ENCODE measurements at regions not wholly inside any gene's neighbourhood (a gene's known extent, or its start where the extent isn't known, plus 50 kb on each side); places are given as distances from the start of the nearest gene placed in this dataset.
"Not testable (repeated sequence)": the region's sequence is repeated elsewhere in the genome, so short reads cannot be mapped to it uniquely, and the experiment has no call there.

- CTCF ChIA-PET, result not testable (repeated sequence)
These were observed 1203.5 kb downstream of the RPIA start for GRCh38 chr2:89894988-89895387.

DNA sequence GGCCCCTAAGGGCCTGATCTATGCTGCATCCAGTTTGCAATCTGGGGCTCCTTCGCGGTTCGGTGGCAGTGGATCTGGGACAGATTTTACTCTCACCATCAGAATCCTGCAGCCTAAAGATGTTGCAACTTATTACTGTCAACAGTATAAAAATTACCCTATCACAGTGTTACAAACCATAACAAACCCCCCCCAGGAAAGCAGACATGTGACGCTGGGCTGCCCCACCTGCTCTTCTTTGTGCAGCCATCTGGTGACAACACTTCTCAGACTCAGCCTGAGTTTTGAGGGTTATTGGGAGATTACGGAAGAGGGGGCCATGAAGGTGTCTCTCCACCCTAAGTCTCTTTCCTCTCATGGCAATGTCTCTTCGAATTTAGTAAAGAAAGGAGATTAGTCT lies 1204.2 kb downstream of the RPIA start:
- H3K27me3 Mint-ChIP-seq; DNase-seq; H3K4me3 Mint-ChIP-seq; H3K4me3 ChIP-seq (ENCODE audit: control insufficient read depth in 1 of 2, extremely low read depth in 1 of 2, low read length in 1 of 2); H3K9me3 Mint-ChIP-seq; POLR2A ChIA-PET; H3K27ac Mint-ChIP-seq; ATAC-seq (replicated peaks in 1 of 4); CTCF ChIA-PET; H3K4me1 ChIP-seq (ENCODE audit: control insufficient read depth in 1 of 2, extremely low read depth in 1 of 2, insufficient read depth in 2 of 2, low read length in 2 of 2); H3K27ac ChIP-seq (ENCODE audit: low read length); H3K36me3 Mint-ChIP-seq; H3K4me1 Mint-ChIP-seq; H3K9me3 ChIP-seq; H3K27me3 ChIP-seq (replicated peaks in 1 of 2; ENCODE audit: control insufficient read depth in 2 of 2, extremely low read depth in 1 of 2, insufficient read depth in 2 of 2, low read length in 1 of 2); H3K36me3 ChIP-seq (ENCODE audit: control insufficient read depth in 2 of 2, extremely low read depth in 1 of 2, insufficient read depth in 1 of 2, low read length in 1 of 2): not testable (repeated sequence)
- WGBS (ENCODE audit: insufficient coverage), result no CpG with 5 or more reads among the region's 6 CpGs

More at GRCh38 chr2:89894988-89895387, 1203.5 kb downstream of the RPIA start:
- H3K9me3 Mint-ChIP-seq; DNase-seq; H3K27ac ChIP-seq (ENCODE audit: low read length); POLR2A ChIA-PET; H3K4me3 Mint-ChIP-seq; H3K9me3 ChIP-seq; H3K4me1 ChIP-seq (ENCODE audit: control insufficient read depth in 1 of 2, extremely low read depth in 1 of 2, insufficient read depth in 2 of 2, low read length in 2 of 2); H3K4me1 Mint-ChIP-seq; H3K36me3 ChIP-seq (ENCODE audit: control insufficient read depth in 2 of 2, extremely low read depth in 1 of 2, insufficient read depth in 1 of 2, low read length in 1 of 2); ATAC-seq (replicated peaks in 1 of 4); H3K27me3 Mint-ChIP-seq; H3K4me3 ChIP-seq (ENCODE audit: control insufficient read depth in 1 of 2, extremely low read depth in 1 of 2, low read length in 1 of 2); H3K27me3 ChIP-seq (replicated peaks in 1 of 2; ENCODE audit: control insufficient read depth in 2 of 2, extremely low read depth in 1 of 2, insufficient read depth in 2 of 2, low read length in 1 of 2); H3K36me3 Mint-ChIP-seq; H3K27ac Mint-ChIP-seq: not testable (repeated sequence)
- WGBS (ENCODE audit: insufficient coverage), result no CpG with 5 or more reads among the region's 4 CpGs

GRCh38 chr2:89927018-89927417 lies 1235.5 kb downstream of the RPIA start:
- ATAC-seq (replicated peaks in 1 of 4); H3K4me1 ChIP-seq (ENCODE audit: control insufficient read depth in 1 of 2, extremely low read depth in 1 of 2, insufficient read depth in 2 of 2, low read length in 2 of 2); H3K27ac Mint-ChIP-seq; H3K36me3 ChIP-seq (ENCODE audit: control insufficient read depth in 2 of 2, extremely low read depth in 1 of 2, insufficient read depth in 1 of 2, low read length in 1 of 2); H3K9me3 ChIP-seq; POLR2A ChIA-PET; H3K27me3 Mint-ChIP-seq; H3K4me1 Mint-ChIP-seq; DNase-seq; H3K4me3 Mint-ChIP-seq; CTCF ChIA-PET; H3K27ac ChIP-seq (ENCODE audit: low read length); H3K36me3 Mint-ChIP-seq; H3K27me3 ChIP-seq (replicated peaks in 1 of 2; ENCODE audit: control insufficient read depth in 2 of 2, extremely low read depth in 1 of 2, insufficient read depth in 2 of 2, low read length in 1 of 2); H3K4me3 ChIP-seq (ENCODE audit: control insufficient read depth in 1 of 2, extremely low read depth in 1 of 2, low read length in 1 of 2); H3K9me3 Mint-ChIP-seq: not testable (repeated sequence)
- WGBS (ENCODE audit: insufficient coverage), result no CpG with 5 or more reads among the region's 2 CpGs

GRCh38 chr2:89935436-89935835 lies 1244.0 kb downstream of the RPIA start:
- H3K9me3 Mint-ChIP-seq; DNase-seq; H3K9me3 ChIP-seq; CTCF ChIA-PET; H3K4me1 ChIP-seq (ENCODE audit: control insufficient read depth in 1 of 2, extremely low read depth in 1 of 2, insufficient read depth in 2 of 2, low read length in 2 of 2); H3K27ac Mint-ChIP-seq; H3K4me3 Mint-ChIP-seq; H3K27me3 Mint-ChIP-seq; POLR2A ChIA-PET; H3K36me3 ChIP-seq (ENCODE audit: control insufficient read depth in 2 of 2, extremely low read depth in 1 of 2, insufficient read depth in 1 of 2, low read length in 1 of 2); H3K27me3 ChIP-seq (replicated peaks in 1 of 2; ENCODE audit: control insufficient read depth in 2 of 2, extremely low read depth in 1 of 2, insufficient read depth in 2 of 2, low read length in 1 of 2); H3K4me1 Mint-ChIP-seq; ATAC-seq (replicated peaks in 1 of 4); H3K27ac ChIP-seq (ENCODE audit: low read length); H3K4me3 ChIP-seq (ENCODE audit: control insufficient read depth in 1 of 2, extremely low read depth in 1 of 2, low read length in 1 of 2); H3K36me3 Mint-ChIP-seq: not testable (repeated sequence)
- WGBS (ENCODE audit: insufficient coverage), result no CpG with 5 or more reads among the region's 2 CpGs

DNA sequence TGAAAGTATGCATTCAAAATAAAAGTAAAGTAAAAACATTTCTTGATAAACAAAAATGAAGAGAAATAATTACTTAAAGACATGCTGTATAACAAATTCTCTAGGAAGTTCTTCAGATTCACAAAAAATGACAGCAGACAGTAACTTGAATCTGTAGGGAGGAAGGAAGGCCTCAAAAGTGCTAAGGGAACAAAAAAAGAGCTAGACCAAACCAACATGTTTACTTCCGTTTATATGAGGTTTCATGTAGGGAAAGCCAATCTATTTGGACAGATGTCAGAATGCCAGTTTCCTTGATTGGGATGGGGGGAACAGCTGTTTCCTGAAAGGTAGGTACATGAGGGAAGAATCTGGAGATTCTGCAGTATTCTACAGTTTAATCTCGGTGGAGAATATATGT lies 1244.5 kb downstream of the RPIA start:
- H3K36me3 ChIP-seq (ENCODE audit: control insufficient read depth in 2 of 2, extremely low read depth in 1 of 2, insufficient read depth in 1 of 2, low read length in 1 of 2); DNase-seq; ATAC-seq (replicated peaks in 1 of 4); H3K4me3 ChIP-seq (ENCODE audit: control insufficient read depth in 1 of 2, extremely low read depth in 1 of 2, low read length in 1 of 2); H3K36me3 Mint-ChIP-seq; CTCF ChIA-PET; H3K9me3 Mint-ChIP-seq; H3K27me3 Mint-ChIP-seq; H3K27me3 ChIP-seq (replicated peaks in 1 of 2; ENCODE audit: control insufficient read depth in 2 of 2, extremely low read depth in 1 of 2, insufficient read depth in 2 of 2, low read length in 1 of 2); H3K4me3 Mint-ChIP-seq; H3K9me3 ChIP-seq; H3K27ac Mint-ChIP-seq; H3K27ac ChIP-seq (ENCODE audit: low read length); H3K4me1 Mint-ChIP-seq; POLR2A ChIA-PET; H3K4me1 ChIP-seq (ENCODE audit: control insufficient read depth in 1 of 2, extremely low read depth in 1 of 2, insufficient read depth in 2 of 2, low read length in 2 of 2): not testable (repeated sequence)
- no CpG with 5 or more reads among the region's 2 CpGs for WGBS (ENCODE audit: insufficient coverage)

DNA sequence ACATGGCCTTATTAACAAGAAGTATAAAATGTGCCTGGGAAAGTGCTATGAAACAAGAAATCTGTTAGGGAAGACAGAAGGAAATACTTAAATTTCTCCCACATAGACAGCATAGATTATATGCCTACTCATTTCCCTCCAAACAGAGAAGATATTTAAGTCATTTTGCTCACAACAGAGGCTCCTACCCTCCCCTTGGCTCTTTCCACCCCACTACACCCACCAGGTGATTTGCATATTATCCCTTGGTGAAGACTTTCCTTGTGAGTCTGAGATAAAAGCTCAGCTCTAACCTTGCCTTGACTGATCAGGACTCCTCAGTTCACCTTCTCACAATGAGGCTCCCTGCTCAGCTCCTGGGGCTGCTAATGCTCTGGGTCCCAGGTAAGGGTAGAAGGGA lies 1245.1 kb downstream of the RPIA start:
- H3K4me1 ChIP-seq (ENCODE audit: control insufficient read depth in 1 of 2, extremely low read depth in 1 of 2, insufficient read depth in 2 of 2, low read length in 2 of 2); DNase-seq; H3K27me3 Mint-ChIP-seq; H3K27ac Mint-ChIP-seq; ATAC-seq (replicated peaks in 1 of 4); CTCF ChIA-PET; POLR2A ChIA-PET; H3K4me1 Mint-ChIP-seq; H3K36me3 Mint-ChIP-seq; H3K27me3 ChIP-seq (replicated peaks in 1 of 2; ENCODE audit: control insufficient read depth in 2 of 2, extremely low read depth in 1 of 2, insufficient read depth in 2 of 2, low read length in 1 of 2); H3K9me3 Mint-ChIP-seq; H3K4me3 Mint-ChIP-seq; H3K9me3 ChIP-seq; H3K27ac ChIP-seq (ENCODE audit: low read length); H3K36me3 ChIP-seq (ENCODE audit: control insufficient read depth in 2 of 2, extremely low read depth in 1 of 2, insufficient read depth in 1 of 2, low read length in 1 of 2); H3K4me3 ChIP-seq (ENCODE audit: control insufficient read depth in 1 of 2, extremely low read depth in 1 of 2, low read length in 1 of 2): not testable (repeated sequence)

DNA sequence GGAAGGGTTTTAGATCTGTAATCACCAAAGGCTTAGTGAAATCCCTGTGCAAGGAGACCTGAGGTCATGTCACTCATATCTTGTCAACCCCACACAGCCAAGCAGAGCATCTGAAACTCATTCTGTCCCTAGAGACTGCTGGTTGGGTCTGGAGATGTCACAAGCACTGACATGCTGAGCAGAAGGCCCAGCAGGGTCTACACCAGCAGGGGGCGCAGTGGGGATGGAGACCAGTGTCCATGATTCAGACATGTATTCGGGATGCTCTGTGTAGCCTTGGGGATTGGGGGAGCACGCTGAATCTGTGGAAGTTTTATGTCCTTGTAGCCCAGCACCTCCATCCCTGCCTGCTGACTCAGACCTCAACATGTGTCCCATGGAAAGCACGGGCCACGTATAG lies 1247.3 kb downstream of the RPIA start:
- not testable (repeated sequence) for H3K4me3 Mint-ChIP-seq

More for the DNA sequence above, 1247.3 kb downstream of the RPIA start:
- H3K36me3 Mint-ChIP-seq; DNase-seq; H3K36me3 ChIP-seq (ENCODE audit: control insufficient read depth in 2 of 2, extremely low read depth in 1 of 2, insufficient read depth in 1 of 2, low read length in 1 of 2); H3K27me3 ChIP-seq (replicated peaks in 1 of 2; ENCODE audit: control insufficient read depth in 2 of 2, extremely low read depth in 1 of 2, insufficient read depth in 2 of 2, low read length in 1 of 2); H3K27ac Mint-ChIP-seq; H3K27ac ChIP-seq (ENCODE audit: low read length); H3K27me3 Mint-ChIP-seq; H3K4me3 ChIP-seq (ENCODE audit: control insufficient read depth in 1 of 2, extremely low read depth in 1 of 2, low read length in 1 of 2); POLR2A ChIA-PET; CTCF ChIA-PET; H3K9me3 Mint-ChIP-seq; H3K4me1 ChIP-seq (ENCODE audit: control insufficient read depth in 1 of 2, extremely low read depth in 1 of 2, insufficient read depth in 2 of 2, low read length in 2 of 2); H3K4me1 Mint-ChIP-seq; ATAC-seq (replicated peaks in 1 of 4); H3K9me3 ChIP-seq: not testable (repeated sequence)
- 79% methylated on average over 2 of the region's 5 CpGs for WGBS (ENCODE audit: insufficient coverage)
